ENCODE measurements at regions not wholly inside any gene's neighbourhood (a gene's known extent, or its start where the extent isn't known, plus 50 kb on each side); places are given as distances from the start of the nearest gene placed in this dataset.

GRCh38 chr11:38278457-38279141 is 1680.6 kb upstream of the RAG2 start:
- Histone ChIP-seq H3K4me3 (no peak overlapping the region), H3K9me3 (peaks cover 0 to 10% (median 0%) of the 10 kb centered on the region in 11 donors), H3K36me3 (no peaks in the 10 kb centered on the region), H3K27ac (no peak overlapping the region), H3K4me1 (no peaks in the 10 kb centered on the region), H3K27me3 (no peaks in the 10 kb centered on the region)
- 96 to 97% methylated on average over 42 to 45 of the region's 45 CpGs for WGBS, 2 donors
- DNase-seq (no peak), ATAC-seq (no peak)
- intact Hi-C loops (cut with DNase I): no loop called here
- TF ChIP-seq, protein P1, sequence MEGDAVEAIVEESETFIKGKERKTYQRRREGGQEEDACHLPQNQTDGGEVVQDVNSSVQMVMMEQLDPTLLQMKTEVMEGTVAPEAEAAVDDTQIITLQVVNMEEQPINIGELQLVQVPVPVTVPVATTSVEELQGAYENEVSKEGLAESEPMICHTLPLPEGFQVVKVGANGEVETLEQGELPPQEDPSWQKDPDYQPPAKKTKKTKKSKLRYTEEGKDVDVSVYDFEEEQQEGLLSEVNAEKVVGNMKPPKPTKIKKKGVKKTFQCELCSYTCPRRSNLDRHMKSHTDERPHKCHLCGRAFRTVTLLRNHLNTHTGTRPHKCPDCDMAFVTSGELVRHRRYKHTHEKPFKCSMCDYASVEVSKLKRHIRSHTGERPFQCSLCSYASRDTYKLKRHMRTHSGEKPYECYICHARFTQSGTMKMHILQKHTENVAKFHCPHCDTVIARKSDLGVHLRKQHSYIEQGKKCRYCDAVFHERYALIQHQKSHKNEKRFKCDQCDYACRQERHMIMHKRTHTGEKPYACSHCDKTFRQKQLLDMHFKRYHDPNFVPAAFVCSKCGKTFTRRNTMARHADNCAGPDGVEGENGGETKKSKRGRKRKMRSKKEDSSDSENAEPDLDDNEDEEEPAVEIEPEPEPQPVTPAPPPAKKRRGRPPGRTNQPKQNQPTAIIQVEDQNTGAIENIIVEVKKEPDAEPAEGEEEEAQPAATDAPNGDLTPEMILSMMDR (IDR thresholded peaks at IDR 0.05): no peak

- H3K4me3 ChIP-seq: no peak overlapping the region
- no peaks in the 10 kb centered on the region for H3K27me3 ChIP-seq
- TF ChIP-seq, protein P1 (IDR thresholded peaks at IDR 0.05): no peak
- no peaks in the 10 kb centered on the region for H3K4me1 ChIP-seq
- WGBS, 2 donors: 80 to 81% methylated on average over 2 of the region's 2 CpGs
- H3K27ac ChIP-seq: no peak overlapping the region
- intact Hi-C loops (cut with DNase I): no loop called here
- ATAC-seq: no peak
- DNase-seq: no peak
- H3K9me3 ChIP-seq: peaks cover 0 to 24% (median 0%) of the 10 kb centered on the region in 11 donors
- no peaks in the 10 kb centered on the region for H3K36me3 ChIP-seq
Observed at GRCh38 chr11:38274031-38274430, 1676.0 kb upstream of the RAG2 start.

GRCh38 chr11:38272376-38272775 is 1674.3 kb upstream of the RAG2 start:
- Histone ChIP-seq H3K4me3 (no peak overlapping the region), H3K36me3 (no peaks in the 10 kb centered on the region), H3K4me1 (no peaks in the 10 kb centered on the region), H3K27ac (no peak overlapping the region), H3K27me3 (no peaks in the 10 kb centered on the region), H3K9me3 (peaks cover 0 to 21% (median 0%) of the 10 kb centered on the region in 11 donors)
- ATAC-seq (no peak), DNase-seq (no peak)
- intact Hi-C loops (cut with DNase I): no loop called here
- TF ChIP-seq, protein P1 (IDR thresholded peaks at IDR 0.05): no peak
- 73 to 84% methylated on average over 4 of the region's 4 CpGs for WGBS, 2 donors

- H3K4me1 ChIP-seq: no peaks in the 10 kb centered on the region
- TF ChIP-seq, protein P1 (IDR thresholded peaks at IDR 0.05): no peak
- H3K4me3 ChIP-seq: no peak overlapping the region
- H3K27ac ChIP-seq: no peak overlapping the region
- H3K27me3 ChIP-seq: no peaks in the 10 kb centered on the region
- DNase-seq (no peak), ATAC-seq (no peak)
- 74 to 78% methylated on average over 3 of the region's 3 CpGs for WGBS, 2 donors
- intact Hi-C loops (cut with DNase I): no loop called here
- peaks cover 0 to 43% (median 0%) of the 10 kb centered on the region in 11 donors for H3K9me3 ChIP-seq
- H3K36me3 ChIP-seq: no peaks in the 10 kb centered on the region
Observed at GRCh38 chr11:38266691-38267090, 1668.7 kb upstream of the RAG2 start.

All from heart right ventricle (tissue), 16 donors.